Heart right ventricle (tissue), 16 donors: ENCODE measurements at regions not wholly inside any gene's neighbourhood (a gene's known extent, or its start where the extent isn't known, plus 50 kb on each side); places are given as distances from the start of the nearest gene placed in this dataset.

Experiments used
- ATAC-seq, 8 donors: fragments of 200-7000 bp; cut with Tn5 transposase; one replicate each; pipeline ENCODE4 v1.9.1; 2020; ENCODE audit warnings: mild to moderate bottlenecking in 8 of 8, moderate library complexity in 8 of 8, moderate number of reproducible peaks in 1 of 8
- DNase-seq, 2 donors: peaks; one replicate each; pipeline ENCODE4 v3.0.0-alpha.2; 2020
- H3K27ac ChIP-seq, 10 donors: fragments of 200-600 bp; sonication (generic) in 2 of 10; one replicate each; pipeline versions ENCODE4 v1.5.0 to v1.8.0; 2020 to 2022; ENCODE audit warnings: mild to moderate bottlenecking in 3 of 10
- H3K27me3 ChIP-seq, 7 donors: fragments of 200-600 bp; one replicate each; pipeline ENCODE4 v1.8.0; 2021 to 2022; ENCODE audit warnings: mild to moderate bottlenecking in 2 of 7
- H3K36me3 ChIP-seq, 9 donors: fragments of 200-600 bp; sonication (generic) in 1 of 9; one replicate each; pipeline versions ENCODE4 v1.5.0 to v1.8.0; 2020 to 2022; ENCODE audit warnings: mild to moderate bottlenecking in 2 of 9
- H3K4me1 ChIP-seq, 9 donors: fragments of 200-600 bp; sonication (generic) in 1 of 9; one replicate each; pipeline versions ENCODE4 v1.5.0 to v1.8.0; 2020 to 2022; ENCODE audit warnings: mild to moderate bottlenecking in 4 of 9
- H3K4me3 ChIP-seq, 10 donors: fragments of 200-600 bp; sonication (generic) in 2 of 10; one replicate each; pipeline versions ENCODE4 v1.5.0 to v1.8.0; 2020 to 2022; ENCODE audit warnings: mild to moderate bottlenecking in 7 of 10, moderate library complexity in 2 of 10
- H3K9me3 ChIP-seq, 11 donors: fragments of 200-600 bp in 10 of 11; sonication (generic) in 2 of 11; one replicate each; pipeline versions ENCODE4 v1.5.0 to v1.8.0; 2013 to 2022; ENCODE audit warnings: mild to moderate bottlenecking in 2 of 11, control low read depth in 1 of 11, moderate library complexity in 1 of 11
- CTCF ChIP-seq, 9 donors: fragments of 200-600 bp; sonication (generic) in 2 of 9; IDR thresholded peaks; one replicate each; pipeline versions ENCODE4 v1.5.0 to v1.8.0; 2021 to 2022; ENCODE audit warnings: antibody characterized with exemption in 9 of 9, mild to moderate bottlenecking in 5 of 9, moderate library complexity in 1 of 9
- WGBS, 2 donors: extraction: QIAGEN DNeasy Blood & Tissue Kit; methylation state at CpG; one replicate each; pipeline ENCODE4 v1.1.7; 2013; ENCODE audit warnings: inconsistent platforms in 1 of 2; 5-methylcytosine and 5-hydroxymethylcytosine counted together
- intact Hi-C, 10 donors: fragments of 100-400 bp; cut with DNase I; formaldehyde crosslinking; loops; one replicate each; pipeline versions ENCODE4 v1.11.1 to v1.14.2; 2022
- donor health status: Arrhythmogenic right ventricular cardiomyopathy.
- donor health status: ischemic (EF 13 %, LVEDD 7.1; RV severe dilation, severe dysfunction).
- donor health status: healthy with polysubstance abuse.
- donor health status: DM: no; HTN: yes; CAD: no.
- donor health status: DM: no; HTN: no; CAD: no.
- donor health status: ischemic (EF 25% LVEDD 6.9; RV normal size, moderate dysfunction).
- donor health status: ischemic (EF 25% LVEDD 5.7; RV mildly dilated, moderate dysfunction).
- donor health status: healthy.
- donor health status: DM: yes; HTN: yes; CAD: no.
- donor health status: Ischemic cardiomyopathy.
- donor health status: ischemic (EF 35%, LVEDD 5.7; RV mildly dilated, moderate dysfunction).
- donor health status: nonischemic (EF 11% LVEDD 7.7; RV severe dilation, severe dysfunction).
- donor health status: DM: yes; HTN: yes; CAD: no.
- donor health status: PGD.
- donor health status: ischemic (EF 29% LVEDD 5.4; RV normal size, mild dysfunction).
- donor health status: nonischemic (EF 23%, LVEDD 6.1; RV moderate dilation, normal function).

DNA sequence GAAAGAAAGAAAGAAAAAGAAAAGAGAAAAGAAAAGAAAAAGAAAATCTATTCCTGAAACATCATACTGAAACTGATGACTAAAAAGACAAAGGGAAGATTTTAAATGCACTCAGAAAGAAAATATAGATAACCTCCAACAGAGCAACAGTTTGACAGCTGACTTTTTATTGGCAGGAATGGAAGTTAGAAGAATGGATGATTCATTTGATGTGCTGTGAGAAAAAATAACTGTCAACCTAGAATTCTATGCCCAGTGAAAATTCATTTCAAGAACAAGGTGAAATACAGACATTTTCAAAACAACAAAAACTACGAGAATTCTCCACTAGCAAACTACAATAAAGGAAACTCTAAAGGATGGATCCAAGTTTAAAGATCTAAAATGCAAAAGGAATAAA lies 50.5 kb upstream of the HSPA12A start:
- ATAC-seq (no peak), DNase-seq (no peak)
- Histone ChIP-seq H3K36me3 (no peaks in the 10 kb centered on the region), H3K27ac (no peak overlapping the region), H3K4me1 (peaks cover 0 to 7% (median 2%) of the 10 kb centered on the region in 9 donors), H3K27me3 (peaks cover 0 to 47% (median 19%) of the 10 kb centered on the region in 7 donors), H3K4me3 (no peak overlapping the region), H3K9me3 (no peaks in the 10 kb centered on the region)
- no peak for TF ChIP-seq CTCF (IDR thresholded peaks at IDR 0.05)
- intact Hi-C loops: no loop called here
- WGBS, 2 donors: 86 to 100% methylated on average over 1 of the region's 1 CpG

DNA sequence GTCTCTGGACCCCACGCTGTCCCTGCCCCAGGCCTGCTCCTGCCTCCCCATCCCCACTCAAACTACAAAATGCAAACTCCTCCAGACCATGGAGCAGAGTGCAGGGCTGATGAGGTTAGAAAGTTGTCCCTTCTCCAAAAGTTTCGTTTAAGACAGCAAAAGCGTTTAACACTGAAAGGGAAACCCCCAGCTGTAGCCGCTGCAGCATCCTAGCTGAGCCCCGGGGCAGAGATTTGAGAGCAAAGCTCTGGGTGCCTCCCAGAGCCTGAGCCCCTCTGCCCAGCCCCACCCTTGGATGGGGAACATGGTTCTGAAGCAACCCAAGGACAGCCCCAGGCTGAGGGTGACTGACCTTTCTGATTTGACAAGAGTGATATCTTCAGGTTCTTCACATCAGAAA lies 52.8 kb upstream of the ENO4 start:
- Histone ChIP-seq H3K27ac (no peak overlapping the region), H3K36me3 (no peaks in the 10 kb centered on the region), H3K27me3 (peaks cover 0 to 41% (median 17%) of the 10 kb centered on the region in 7 donors), H3K9me3 (no peaks in the 10 kb centered on the region), H3K4me1 (no peaks in the 10 kb centered on the region), H3K4me3 (no peak overlapping the region)
- TF ChIP-seq CTCF (IDR thresholded peaks at IDR 0.05): no peak
- ATAC-seq: no peak
- no peak for DNase-seq
- intact Hi-C loops: loop anchor here in 9 of 10 donors (2.0 to 5.0 kb wide), 4 partner anchors 370 to 380 kb away; no protein-coding TSS in a partner anchor
- 65 to 73% methylated on average over 5 of the region's 5 CpGs for WGBS, 2 donors

DNA sequence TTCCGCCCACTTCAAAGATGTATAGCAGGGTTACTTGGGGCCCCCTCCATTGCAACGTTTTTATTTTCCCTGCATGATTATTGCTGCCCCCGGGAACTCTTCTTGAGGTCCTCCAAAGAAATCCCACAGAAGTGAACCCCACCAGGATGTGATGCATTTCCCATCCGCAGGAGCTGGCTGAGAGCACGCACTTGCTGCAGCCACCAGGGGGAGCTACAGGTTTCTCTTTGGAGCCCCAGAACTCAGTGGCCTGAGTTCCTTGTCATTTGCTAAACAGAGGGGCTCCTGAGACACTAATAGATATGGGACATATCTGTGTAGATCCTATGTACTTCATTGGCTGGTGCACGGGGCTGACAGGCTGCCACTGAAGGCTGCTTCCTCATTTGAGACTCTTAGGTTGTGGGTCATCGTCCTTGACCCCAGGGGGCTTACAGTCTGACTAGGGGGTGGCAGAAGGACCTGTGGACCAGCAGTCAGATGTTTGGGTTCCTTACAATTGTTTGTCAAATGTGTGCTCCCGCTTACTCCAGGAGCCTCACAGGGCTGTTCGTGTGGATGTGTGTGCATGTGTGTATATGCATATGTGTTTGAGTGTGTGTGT lies 52.3 kb upstream of the ENO4 start:
- intact Hi-C loops: loop anchor here (1.0 to 5.0 kb wide), 5 partner anchors 370 to 380 kb away; no protein-coding TSS in a partner anchor
- peak; percentile 78 to 92 (median 88) for TF ChIP-seq CTCF (IDR thresholded peaks at IDR 0.05)
- H3K4me1 ChIP-seq: no peaks in the 10 kb centered on the region
- ATAC-seq: peak; percentile 63 to 91 (median 82)
- no peaks in the 10 kb centered on the region for H3K36me3 ChIP-seq
- 21 to 28% methylated on average over 9 of the region's 9 CpGs for whole genome bisulfite sequencing, 2 donors
- no peak overlapping the region for H3K27ac ChIP-seq
- DNase-seq: peak; percentile 60 to 67
- no peaks in the 10 kb centered on the region for H3K9me3 ChIP-seq
- H3K27me3 ChIP-seq: peaks cover 0 to 37% (median 12%) of the 10 kb centered on the region in 7 donors
- H3K4me3 ChIP-seq: no peak overlapping the region

DNA sequence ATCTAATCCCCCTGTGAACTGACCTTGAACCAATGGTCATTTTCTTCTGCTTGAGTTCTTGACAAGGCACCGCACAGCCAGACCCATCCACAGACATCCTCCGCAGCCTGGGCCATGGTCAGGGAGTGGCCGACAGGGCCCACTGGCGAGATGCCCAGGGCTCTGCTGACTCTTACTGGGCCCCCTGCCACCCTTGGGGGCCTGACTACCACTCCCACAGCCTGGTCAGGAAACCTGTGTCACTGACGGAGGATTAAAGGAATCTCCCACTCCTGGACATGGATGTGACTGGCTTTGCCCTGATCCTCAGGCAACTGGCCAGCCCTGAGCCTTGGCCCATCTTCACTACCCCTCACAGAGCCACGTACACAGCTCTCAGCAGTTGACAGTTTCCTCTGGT lies 50.4 kb upstream of the ENO4 start:
- ATAC-seq (no peak), DNase-seq (no peak)
- H3K27me3 ChIP-seq: peaks cover 0 to 24% (median 7%) of the 10 kb centered on the region in 7 donors
- intact Hi-C loops: loop anchor here in 2 of 10 donors (2.0 to 5.0 kb wide), 2 partner anchors 368 kb away; no protein-coding TSS in a partner anchor
- no peak overlapping the region for H3K27ac ChIP-seq
- 71 to 76% methylated on average over 6 of the region's 6 CpGs for WGBS, 2 donors
- H3K9me3 ChIP-seq: no peaks in the 10 kb centered on the region
- TF ChIP-seq CTCF (IDR thresholded peaks at IDR 0.05): no peak
- H3K4me1 ChIP-seq: no peaks in the 10 kb centered on the region
- H3K36me3 ChIP-seq: no peaks in the 10 kb centered on the region
- no peak overlapping the region for H3K4me3 ChIP-seq
